Adrenal gland (tissue), 5 donors: ENCODE measurements at regions not wholly inside any gene's neighbourhood (a gene's known extent, or its start where the extent isn't known, plus 50 kb on each side); places are given as distances from the start of the nearest gene placed in this dataset.

ENCODE experiments used
- POLR2A ChIP-seq, 2 donors: fragments of 450-650 bp; IDR thresholded peaks; one replicate each; pipeline ENCODE4 v1.6.1; 2017; ENCODE audit warnings: antibody characterized with exemption in 2 of 2, mild to moderate bottlenecking in 2 of 2, moderate library complexity in 1 of 2
- TF ChIP-seq, protein P1 (sequence below), 6 experiments: fragments of 450-650 bp in 4 of 6; fragments of 200-600 bp in 2 of 6; sonication (generic) in 1 of 6; IDR thresholded peaks; 1 replicate in 5 of 6; 2 replicates in 1 of 6; pipeline versions ENCODE4 v1.5.1 to v1.8.0; 2016 to 2021; ENCODE audit warnings: antibody characterized with exemption in 6 of 6, mild to moderate bottlenecking in 2 of 6, moderate library complexity in 1 of 6
- donor health status: DM: no; HTN: no; CAD: no.

DNA sequence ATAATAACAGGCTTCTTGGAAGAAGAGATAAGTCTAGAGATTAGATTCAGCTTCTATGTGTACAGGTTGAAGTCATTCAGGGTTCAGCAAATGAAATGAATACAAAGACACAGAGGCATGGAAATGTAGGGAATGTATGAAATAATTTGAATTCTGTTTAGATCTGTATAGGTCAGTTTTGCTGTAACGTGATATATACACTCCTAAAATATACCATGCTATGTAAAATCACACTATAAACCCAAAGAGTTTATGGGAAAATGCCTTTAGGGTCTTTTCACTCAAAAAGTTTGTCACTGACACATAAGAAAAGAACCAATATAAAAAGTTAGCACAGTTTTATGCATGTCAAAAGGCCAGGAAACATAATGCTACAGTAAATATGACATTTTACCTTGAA, 854.0 kb downstream of the LRFN5 start:
- TF ChIP-seq, protein P1, sequence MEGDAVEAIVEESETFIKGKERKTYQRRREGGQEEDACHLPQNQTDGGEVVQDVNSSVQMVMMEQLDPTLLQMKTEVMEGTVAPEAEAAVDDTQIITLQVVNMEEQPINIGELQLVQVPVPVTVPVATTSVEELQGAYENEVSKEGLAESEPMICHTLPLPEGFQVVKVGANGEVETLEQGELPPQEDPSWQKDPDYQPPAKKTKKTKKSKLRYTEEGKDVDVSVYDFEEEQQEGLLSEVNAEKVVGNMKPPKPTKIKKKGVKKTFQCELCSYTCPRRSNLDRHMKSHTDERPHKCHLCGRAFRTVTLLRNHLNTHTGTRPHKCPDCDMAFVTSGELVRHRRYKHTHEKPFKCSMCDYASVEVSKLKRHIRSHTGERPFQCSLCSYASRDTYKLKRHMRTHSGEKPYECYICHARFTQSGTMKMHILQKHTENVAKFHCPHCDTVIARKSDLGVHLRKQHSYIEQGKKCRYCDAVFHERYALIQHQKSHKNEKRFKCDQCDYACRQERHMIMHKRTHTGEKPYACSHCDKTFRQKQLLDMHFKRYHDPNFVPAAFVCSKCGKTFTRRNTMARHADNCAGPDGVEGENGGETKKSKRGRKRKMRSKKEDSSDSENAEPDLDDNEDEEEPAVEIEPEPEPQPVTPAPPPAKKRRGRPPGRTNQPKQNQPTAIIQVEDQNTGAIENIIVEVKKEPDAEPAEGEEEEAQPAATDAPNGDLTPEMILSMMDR (IDR thresholded peaks at IDR 0.05), result no peak
- TF ChIP-seq POLR2A (IDR thresholded peaks at IDR 0.05), result no peak
